ENCODE measurements at regions not wholly inside any gene's neighbourhood (a gene's known extent, or its start where the extent isn't known, plus 50 kb on each side); places are given as distances from the start of the nearest gene placed in this dataset.

DNA sequence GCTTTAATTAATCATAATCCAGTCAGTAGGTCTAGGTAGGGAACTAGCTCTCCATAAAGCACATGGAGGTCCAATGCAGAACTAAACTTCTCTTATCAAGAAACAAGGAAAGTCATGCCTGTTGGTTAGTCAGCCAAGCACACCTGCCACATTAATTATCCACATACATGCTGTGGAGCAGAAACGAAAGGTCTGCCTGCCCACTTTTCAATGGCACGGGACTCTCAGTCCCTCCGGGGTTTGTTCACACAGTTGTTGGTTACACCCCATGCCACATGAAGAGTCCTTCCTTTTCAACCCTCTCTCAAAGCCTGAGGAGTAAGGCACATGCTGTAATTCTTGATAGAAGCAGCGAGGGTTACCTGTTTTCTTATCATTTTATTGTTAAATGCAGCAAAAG lies 1096.4 kb upstream of the MAP3K7 start:
- no peak overlapping the region for H3K4me2 ChIP-seq (ENCODE audit: low read length)
- H3K27ac ChIP-seq (ENCODE audit: low read length): no peak overlapping the region
- no peaks in the 10 kb centered on the region for H3K27me3 ChIP-seq (ENCODE audit: low read length)
- no peak overlapping the region for H3K4me3 ChIP-seq (ENCODE audit: low read length)
- H3K9ac ChIP-seq (ENCODE audit: low read length): no peak overlapping the region
- TF ChIP-seq CTCF (conservative IDR thresholded peaks at IDR 0.05; ENCODE audit: low read depth, low read length): no peak
- no peak for TF ChIP-seq EZH2phosphoT487 (IDR thresholded peaks at IDR 0.05; ENCODE audit: borderline replicate concordance, low read length)
- TF ChIP-seq EZH2 (IDR thresholded peaks at IDR 0.05; ENCODE audit: low read length, unreplicated experiment): no peak
- intact Hi-C loops (cut with micrococcal nuclease): no loop called here
- no peaks in the 10 kb centered on the region for H4K20me1 ChIP-seq (ENCODE audit: low read length)
- no peak for DNase-seq
- ATAC-seq: no peak
- no peaks in the 10 kb centered on the region for H3K9me3 ChIP-seq (ENCODE audit: low read length)
- no peaks in the 10 kb centered on the region for H3F3A ChIP-seq (ENCODE audit: low read length, unreplicated experiment)
- H3K9me2 ChIP-seq (replicated peaks; ENCODE audit: low read length): no peaks in the 10 kb centered on the region
- H3K4me1 ChIP-seq (ENCODE audit: insufficient read depth, low read length): no peaks in the 10 kb centered on the region
- no peaks in the 10 kb centered on the region for H3K36me3 ChIP-seq (ENCODE audit: low read depth, low read length)
- BruUV-seq (replicated peaks): no TSS peak
- no peaks in the 10 kb centered on the region for H3K79me2 ChIP-seq (ENCODE audit: low read length)
- no peak overlapping the region for H2AFZ ChIP-seq (ENCODE audit: low read length)
- ChIA-PET CTCF (no interaction called here), POLR2A (ENCODE audit: unreplicated experiment) (no interaction called here)

DNA sequence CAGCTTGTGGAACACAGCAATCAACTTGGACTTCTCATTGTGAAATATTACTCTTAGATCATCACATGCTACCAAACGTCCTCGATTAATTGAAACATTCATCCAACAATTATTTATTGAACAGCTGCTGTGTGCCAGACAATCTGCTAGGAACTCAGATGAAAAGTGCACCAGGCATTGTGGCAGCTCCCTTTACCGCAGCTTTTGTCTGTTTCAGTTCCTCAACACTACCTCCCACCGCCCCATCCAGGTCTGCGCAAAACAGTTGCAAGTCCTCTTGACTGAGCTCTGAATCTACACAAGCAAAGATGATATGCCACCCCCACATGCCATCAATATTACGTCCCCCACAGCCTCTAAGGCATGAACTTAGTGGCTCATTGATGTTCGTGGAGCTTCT lies 1094.4 kb upstream of the MAP3K7 start:
- Histone ChIP-seq H3K9me2 (replicated peaks; ENCODE audit: low read length) (no peaks in the 10 kb centered on the region), H2AFZ (ENCODE audit: low read length) (no peak overlapping the region), H3K4me1 (ENCODE audit: insufficient read depth, low read length) (no peaks in the 10 kb centered on the region), H3K79me2 (ENCODE audit: low read length) (no peaks in the 10 kb centered on the region), H3K4me2 (ENCODE audit: low read length) (no peak overlapping the region), H3K9me3 (ENCODE audit: low read length) (no peaks in the 10 kb centered on the region), H3K27ac (ENCODE audit: low read length) (no peak overlapping the region), H3F3A (ENCODE audit: low read length, unreplicated experiment) (no peaks in the 10 kb centered on the region), H3K9ac (ENCODE audit: low read length) (no peak overlapping the region), H3K4me3 (ENCODE audit: low read length) (no peak overlapping the region), H3K27me3 (ENCODE audit: low read length) (no peaks in the 10 kb centered on the region), H4K20me1 (ENCODE audit: low read length) (no peaks in the 10 kb centered on the region), H3K36me3 (ENCODE audit: low read depth, low read length) (no peaks in the 10 kb centered on the region)
- ChIA-PET CTCF (no interaction called here), POLR2A (ENCODE audit: unreplicated experiment) (no interaction called here)
- intact Hi-C loops (cut with micrococcal nuclease): no loop called here
- no peak for DNase-seq
- TF ChIP-seq EZH2phosphoT487 (IDR thresholded peaks at IDR 0.05; ENCODE audit: borderline replicate concordance, low read length) (no peak), EZH2 (IDR thresholded peaks at IDR 0.05; ENCODE audit: low read length, unreplicated experiment) (no peak), CTCF (conservative IDR thresholded peaks at IDR 0.05; ENCODE audit: low read depth, low read length) (no peak)
- BruUV-seq (replicated peaks): no TSS peak
- ATAC-seq: no peak

DNA sequence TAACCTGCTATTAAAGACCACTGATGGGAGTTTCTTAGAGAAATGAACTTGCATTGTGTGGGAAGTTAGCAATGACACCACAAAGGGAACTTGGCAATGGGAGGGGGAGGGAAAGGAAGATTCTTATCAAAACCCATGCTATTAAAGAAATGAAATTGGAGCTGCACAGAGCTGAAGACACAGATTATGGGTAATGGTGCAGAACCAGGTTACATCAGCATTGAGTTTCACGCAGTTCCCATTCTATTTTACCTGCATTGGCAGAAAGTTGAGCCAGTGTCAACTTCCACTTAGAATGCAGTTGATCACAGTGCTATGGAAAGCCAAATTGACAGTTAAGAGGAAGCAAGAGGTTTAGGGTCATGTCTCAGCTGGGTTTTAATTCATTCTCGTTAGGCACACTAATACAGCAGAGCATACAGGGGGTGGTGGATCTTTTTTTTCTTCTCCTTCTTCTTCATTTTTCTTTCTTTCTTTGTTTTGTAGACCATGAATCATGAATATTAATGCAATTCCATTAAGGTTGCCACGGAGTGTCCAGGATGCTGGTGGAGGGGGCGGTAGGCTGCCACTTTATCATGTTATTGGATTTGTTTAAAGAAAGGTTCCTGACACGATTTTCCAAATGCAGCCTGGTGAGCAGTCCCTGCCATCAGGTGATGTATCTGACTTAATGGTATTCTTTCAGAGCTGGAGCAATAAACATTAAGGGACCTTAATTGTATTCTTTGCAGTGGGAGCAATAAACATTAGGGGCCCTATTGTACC lies 1092.0 kb upstream of the MAP3K7 start:
- H3K79me2 ChIP-seq (ENCODE audit: low read length): no peaks in the 10 kb centered on the region
- H3K4me3 ChIP-seq (ENCODE audit: low read length): no peak overlapping the region
- H3K9ac ChIP-seq (ENCODE audit: low read length): no peak overlapping the region
- intact Hi-C loops (cut with micrococcal nuclease): no loop called here
- H3K4me2 ChIP-seq (ENCODE audit: low read length): no peak overlapping the region
- BruUV-seq (replicated peaks): no TSS peak
- CTCF ChIA-PET: no interaction called here
- H3K27ac ChIP-seq (ENCODE audit: low read length): no peak overlapping the region
- no peaks in the 10 kb centered on the region for H3K4me1 ChIP-seq (ENCODE audit: insufficient read depth, low read length)
- DNase-seq (no peak), ATAC-seq (no peak)
- H3K27me3 ChIP-seq (ENCODE audit: low read length): no peaks in the 10 kb centered on the region
- H3K9me2 ChIP-seq (replicated peaks; ENCODE audit: low read length): no peaks in the 10 kb centered on the region
- H3K36me3 ChIP-seq (ENCODE audit: low read depth, low read length): no peaks in the 10 kb centered on the region
- POLR2A ChIA-PET (ENCODE audit: unreplicated experiment): no interaction called here
- H4K20me1 ChIP-seq (ENCODE audit: low read length): no peaks in the 10 kb centered on the region
- no peaks in the 10 kb centered on the region for H3K9me3 ChIP-seq (ENCODE audit: low read length)
- no peaks in the 10 kb centered on the region for H3F3A ChIP-seq (ENCODE audit: low read length, unreplicated experiment)
- no peak for TF ChIP-seq EZH2phosphoT487 (IDR thresholded peaks at IDR 0.05; ENCODE audit: borderline replicate concordance, low read length)
- TF ChIP-seq CTCF (conservative IDR thresholded peaks at IDR 0.05; ENCODE audit: low read depth, low read length): no peak
- TF ChIP-seq EZH2 (IDR thresholded peaks at IDR 0.05; ENCODE audit: low read length, unreplicated experiment): no peak
- H2AFZ ChIP-seq (ENCODE audit: low read length): no peak overlapping the region

Data from PC-3 (cell line).